NB4 (cell line): ENCODE measurements at regions not wholly inside any gene's neighbourhood (a gene's known extent, or its start where the extent isn't known, plus 50 kb on each side); places are given as distances from the start of the nearest gene placed in this dataset.

ENCODE experiments used
- CTCF ChIP-seq: IDR thresholded peaks from one replicate; pipeline ENCODE4 v1.5.1; 2012; ENCODE audit warnings: low read depth, low read length
- POLR2A ChIP-seq: IDR thresholded peaks from 2 replicates; pipeline ENCODE4 v1.6.1; 2011; ENCODE audit warnings: mild to moderate bottlenecking; ENCODE audit not compliant: insufficient read length; ENCODE audit errors: extremely low read depth

GRCh38 chr4:75308049-75308448 lies 206.2 kb downstream of the RCHY1 start:
- TF ChIP-seq CTCF (no peak), POLR2A (no peak)
